ENCODE measurements at regions not wholly inside any gene's neighbourhood (a gene's known extent, or its start where the extent isn't known, plus 50 kb on each side); places are given as distances from the start of the nearest gene placed in this dataset.

GRCh38 chr1:31127266-31127665 lies 61.7 kb upstream of the PUM1 start:
- peak; percentile 22 to 28 for DNase-seq (ENCODE audit: low read depth in 2 of 2)

- no peak for DNase-seq (ENCODE audit: low read depth in 2 of 2)
Measured at GRCh38 chr1:31122741-31123140, 57.2 kb upstream of the PUM1 start.

GRCh38 chr1:31122101-31122735 lies 56.7 kb upstream of the PUM1 start:
- no peak for DNase-seq (ENCODE audit: low read depth in 2 of 2)

- no peak for DNase-seq (ENCODE audit: low read depth in 2 of 2)
Measured at GRCh38 chr1:31120783-31121180, 55.3 kb upstream of the PUM1 start.

- no peak for DNase-seq (ENCODE audit: low read depth in 2 of 2)
Measured at GRCh38 chr1:31116022-31116421, 50.5 kb upstream of the PUM1 start.
